MCF 10A (cell line): ENCODE measurements at regions not wholly inside any gene's neighbourhood (a gene's known extent, or its start where the extent isn't known, plus 50 kb on each side); places are given as distances from the start of the nearest gene placed in this dataset.

Experiments
- BruUV-seq: library from RNA; stranded (reverse); fragments of 400-500 nt; replicated peaks from 2 replicates; lab custom pipeline; 2021; lab: Mats Ljungman, UMichigan
- CTCF ChIA-PET: fragments of 300-600 bp; sonication (Branson Sonifier 250); formaldehyde crosslinking; extraction: SDS; loops from one replicate; lab custom pipeline; 2021; ENCODE audit warnings: antibody characterized with exemption, inconsistent platforms; lab: Yijun Ruan, JAX
- POLR2A ChIA-PET: fragments of 300-600, 350-650 bp; sonication (Branson Sonifier 250); formaldehyde crosslinking; extraction: SDS; loops from one replicate; lab custom pipeline; 2020; ENCODE audit warnings: antibody characterized with exemption, inconsistent platforms; lab: Yijun Ruan, JAX
- DNase-seq: peaks from one replicate; pipeline ENCODE4 v3.0.0-alpha.2; 2018; ENCODE audit not compliant: unreplicated experiment
- H3K27ac Mint-ChIP-seq: one replicate; pipeline ENCODE4 v1.8.0; 2022; ENCODE audit warnings: mild to moderate bottlenecking, low read depth, mixed read lengths; ENCODE audit not compliant: unreplicated experiment
- H3K27me3 Mint-ChIP-seq: one replicate; pipeline ENCODE4 v1.8.0; 2022; ENCODE audit warnings: mixed read lengths; ENCODE audit not compliant: insufficient read depth, unreplicated experiment
- H3K36me3 Mint-ChIP-seq: one replicate; pipeline ENCODE4 v1.8.0; 2022; ENCODE audit warnings: mild to moderate bottlenecking, moderate library complexity, mixed read lengths; ENCODE audit not compliant: insufficient read depth, unreplicated experiment
- H3K4me1 Mint-ChIP-seq: one replicate; pipeline ENCODE4 v1.8.0; 2022; ENCODE audit warnings: mixed read lengths; ENCODE audit not compliant: insufficient read depth, unreplicated experiment
- H3K4me3 Mint-ChIP-seq: one replicate; pipeline ENCODE4 v1.8.0; 2022; ENCODE audit warnings: mild to moderate bottlenecking, moderate library complexity, mixed read lengths; ENCODE audit not compliant: unreplicated experiment
- H3K9me3 Mint-ChIP-seq: one replicate; pipeline ENCODE4 v1.8.0; 2022; ENCODE audit warnings: mixed read lengths; ENCODE audit not compliant: unreplicated experiment
- CTCF ChIP-seq: fragments of 200-600 bp; IDR thresholded peaks from one replicate; pipeline ENCODE4 v1.8.0; 2022; ENCODE audit warnings: antibody characterized with exemption, mild to moderate bottlenecking; ENCODE audit not compliant: unreplicated experiment
- intact Hi-C: fragments of 100-400 bp; cut with micrococcal nuclease; formaldehyde crosslinking; loops from 2 replicates; pipeline ENCODE4 v1.14.1; 2022

DNA sequence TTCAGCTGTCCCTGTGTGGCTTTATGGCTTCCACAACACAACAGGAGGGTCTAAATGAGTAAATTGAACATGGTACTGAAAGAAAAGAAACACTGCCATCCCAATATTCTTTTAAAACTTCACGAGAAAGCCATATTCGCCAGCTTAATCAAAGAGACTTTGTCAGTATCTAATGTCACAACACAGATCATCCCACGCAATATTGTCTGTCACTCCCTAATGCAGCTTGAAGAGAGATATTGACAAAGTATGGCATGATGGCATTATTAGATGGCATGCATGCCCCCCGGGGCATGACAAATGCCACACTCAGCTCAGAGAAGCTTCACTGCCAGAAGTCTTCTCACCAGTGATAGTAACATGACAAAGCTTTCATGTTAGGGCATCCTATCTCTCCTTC, 197.8 kb downstream of the TTC8 start:
- H3K27me3 Mint-ChIP-seq: no peaks in the 10 kb centered on the region
- CTCF ChIA-PET: interaction anchor here (0.7 to 0.8 kb wide), 2 partner anchors 38 to 101 kb away, joined by 3 to 4 read pairs; no protein-coding TSS in a partner anchor

GRCh38 chr14:89024691-89025090, 200.2 kb downstream of the TTC8 start:
- intact Hi-C loops: loop anchor here (5.0 kb wide), 1 partner anchor 743 kb away; no protein-coding TSS in a partner anchor
- ChIA-PET CTCF (interaction anchor here (1.2 to 2.5 kb wide), 2 partner anchors 16 to 890 kb away, joined by 3 to 6 read pairs; no protein-coding TSS in a partner anchor), POLR2A (no interaction called here)
- DNase-seq: no peak
- Mint-ChIP-seq H3K27ac (no peak overlapping the region), H3K4me1 (no peaks in the 10 kb centered on the region), H3K27me3 (peaks cover 2% of the 10 kb centered on the region), H3K9me3 (no peaks in the 10 kb centered on the region), H3K4me3 (no peak overlapping the region), H3K36me3 (no peaks in the 10 kb centered on the region)
- BruUV-seq: no TSS peak
- no peak for TF ChIP-seq CTCF

More for the DNA sequence above, 197.8 kb downstream of the TTC8 start:
- intact Hi-C loops: no loop called here
- Mint-ChIP-seq H3K36me3 (no peaks in the 10 kb centered on the region), H3K27ac (no peak overlapping the region), H3K4me3 (no peak overlapping the region), H3K4me1 (no peaks in the 10 kb centered on the region), H3K9me3 (no peaks in the 10 kb centered on the region)
- POLR2A ChIA-PET: no interaction called here
- no TSS peak for BruUV-seq
- TF ChIP-seq CTCF: no peak
- DNase-seq: no peak

DNA sequence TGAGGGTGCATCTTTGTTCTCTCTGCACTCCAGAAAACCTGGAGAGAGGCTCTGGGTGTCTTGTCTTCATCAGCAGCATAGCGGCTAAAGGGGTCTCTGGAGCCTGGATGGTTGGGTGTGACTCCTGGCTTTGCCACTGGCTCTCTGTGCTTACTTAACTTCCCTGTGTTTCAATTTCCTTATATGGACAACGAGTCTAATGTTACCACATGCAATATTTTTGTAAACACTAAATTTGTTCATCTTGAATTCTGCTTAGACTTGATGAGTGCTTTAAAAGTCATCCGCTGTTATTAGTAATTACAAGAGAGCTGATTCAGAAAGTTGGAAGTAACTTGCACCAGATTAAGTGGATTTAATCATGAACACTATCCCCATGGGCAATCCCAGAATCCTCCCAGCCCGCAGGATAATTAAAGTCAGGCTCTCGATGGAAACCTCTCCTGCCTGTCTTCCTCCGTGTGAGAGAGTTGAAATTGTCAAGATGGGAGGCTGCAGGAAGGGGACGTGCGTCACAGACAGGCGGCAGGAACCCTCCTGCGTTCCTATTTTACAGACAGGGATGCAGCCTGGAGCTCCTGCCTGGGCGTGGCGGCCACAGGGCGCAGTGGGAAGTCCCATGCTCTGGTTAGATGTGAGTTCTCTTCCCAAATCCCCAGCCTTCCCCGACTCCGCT, 201.2 kb downstream of the TTC8 start:
- CTCF ChIA-PET: interaction anchor here (0.5 to 1.8 kb wide), 14 partner anchors 9 to 894 kb away, joined by 3 to 8 read pairs (median 3); no protein-coding TSS in a partner anchor
- H3K27me3 Mint-ChIP-seq: peaks cover 12% of the 10 kb centered on the region
- no peaks in the 10 kb centered on the region for H3K4me1 Mint-ChIP-seq
- intact Hi-C loops: loop anchor here (2.0 to 5.0 kb wide), 2 partner anchors 742 to 889 kb away; no protein-coding TSS in a partner anchor
- BruUV-seq: no TSS peak
- H3K36me3 Mint-ChIP-seq: no peaks in the 10 kb centered on the region
- no peaks in the 10 kb centered on the region for H3K9me3 Mint-ChIP-seq
- no peak for DNase-seq
- no peak overlapping the region for H3K4me3 Mint-ChIP-seq
- no peak overlapping the region for H3K27ac Mint-ChIP-seq
- no peak for TF ChIP-seq CTCF
- POLR2A ChIA-PET: no interaction called here

- ChIA-PET CTCF (interaction anchor here (0.6 to 2.1 kb wide), 39 partner anchors 11 to 1756 kb away, joined by 3 to 10 read pairs (median 4); no protein-coding TSS in a partner anchor), POLR2A (interaction anchor here (0.7 kb wide), 1 partner anchor 17 kb away, joined by 3 read pairs; no protein-coding TSS in a partner anchor)
- peak; percentile 93 for TF ChIP-seq CTCF
- Mint-ChIP-seq H3K27ac (no peak overlapping the region), H3K9me3 (no peaks in the 10 kb centered on the region), H3K4me3 (no peak overlapping the region), H3K27me3 (peaks cover 16% of the 10 kb centered on the region), H3K4me1 (no peaks in the 10 kb centered on the region), H3K36me3 (no peaks in the 10 kb centered on the region)
- intact Hi-C loops: loop anchor here (2.0 to 5.0 kb wide), 2 partner anchors 740 to 888 kb away; no protein-coding TSS in a partner anchor
- BruUV-seq: no TSS peak
- DNase-seq: peak; percentile 36
Measured at GRCh38 chr14:89027097-89027740, 202.8 kb downstream of the TTC8 start.
